OCI-LY3 (cell line): ENCODE measurements at regions not wholly inside any gene's neighbourhood (a gene's known extent, or its start where the extent isn't known, plus 50 kb on each side); places are given as distances from the start of the nearest gene placed in this dataset.

Experiments
- EZH2phosphoT487 ChIP-seq: fragments of 200-600 bp; shearing (Covaris generic); IDR thresholded peaks from 2 replicates; pipeline ENCODE4 v1.6.1; 2018; ENCODE audit warnings: antibody characterized with exemption, mixed run types, low read depth
- TF ChIP-seq, protein P1 (sequence below): fragments of 200-600, 300-600 bp; sonication (generic); IDR thresholded peaks from 2 replicates; pipeline ENCODE4 v1.5.1; 2014; ENCODE audit warnings: antibody characterized with exemption, low read length, low read depth

DNA sequence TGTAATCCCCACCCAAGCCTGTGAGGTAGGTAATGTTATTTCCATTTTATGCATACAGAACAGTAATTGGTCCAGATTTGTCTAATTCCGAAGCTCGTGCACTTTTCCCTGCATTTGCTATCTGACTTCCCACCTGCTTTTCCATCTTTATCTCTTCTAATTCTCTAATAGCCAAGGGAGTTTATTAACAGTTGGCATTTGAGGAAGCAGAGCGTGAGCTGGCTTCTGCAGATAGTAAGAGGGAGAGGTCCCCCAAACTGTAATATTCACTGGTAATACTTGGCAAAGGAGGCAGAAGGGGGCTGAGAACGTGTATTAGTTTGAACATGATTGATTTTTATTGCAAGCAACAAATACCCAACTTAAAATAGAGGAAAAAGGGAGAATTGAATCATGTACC, 110.8 kb upstream of the SPON1 start:
- TF ChIP-seq, protein P1, sequence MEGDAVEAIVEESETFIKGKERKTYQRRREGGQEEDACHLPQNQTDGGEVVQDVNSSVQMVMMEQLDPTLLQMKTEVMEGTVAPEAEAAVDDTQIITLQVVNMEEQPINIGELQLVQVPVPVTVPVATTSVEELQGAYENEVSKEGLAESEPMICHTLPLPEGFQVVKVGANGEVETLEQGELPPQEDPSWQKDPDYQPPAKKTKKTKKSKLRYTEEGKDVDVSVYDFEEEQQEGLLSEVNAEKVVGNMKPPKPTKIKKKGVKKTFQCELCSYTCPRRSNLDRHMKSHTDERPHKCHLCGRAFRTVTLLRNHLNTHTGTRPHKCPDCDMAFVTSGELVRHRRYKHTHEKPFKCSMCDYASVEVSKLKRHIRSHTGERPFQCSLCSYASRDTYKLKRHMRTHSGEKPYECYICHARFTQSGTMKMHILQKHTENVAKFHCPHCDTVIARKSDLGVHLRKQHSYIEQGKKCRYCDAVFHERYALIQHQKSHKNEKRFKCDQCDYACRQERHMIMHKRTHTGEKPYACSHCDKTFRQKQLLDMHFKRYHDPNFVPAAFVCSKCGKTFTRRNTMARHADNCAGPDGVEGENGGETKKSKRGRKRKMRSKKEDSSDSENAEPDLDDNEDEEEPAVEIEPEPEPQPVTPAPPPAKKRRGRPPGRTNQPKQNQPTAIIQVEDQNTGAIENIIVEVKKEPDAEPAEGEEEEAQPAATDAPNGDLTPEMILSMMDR = no peak
- no peak for TF ChIP-seq EZH2phosphoT487
